ENCODE measurements at regions not wholly inside any gene's neighbourhood (a gene's known extent, or its start where the extent isn't known, plus 50 kb on each side); places are given as distances from the start of the nearest gene placed in this dataset.

DNA sequence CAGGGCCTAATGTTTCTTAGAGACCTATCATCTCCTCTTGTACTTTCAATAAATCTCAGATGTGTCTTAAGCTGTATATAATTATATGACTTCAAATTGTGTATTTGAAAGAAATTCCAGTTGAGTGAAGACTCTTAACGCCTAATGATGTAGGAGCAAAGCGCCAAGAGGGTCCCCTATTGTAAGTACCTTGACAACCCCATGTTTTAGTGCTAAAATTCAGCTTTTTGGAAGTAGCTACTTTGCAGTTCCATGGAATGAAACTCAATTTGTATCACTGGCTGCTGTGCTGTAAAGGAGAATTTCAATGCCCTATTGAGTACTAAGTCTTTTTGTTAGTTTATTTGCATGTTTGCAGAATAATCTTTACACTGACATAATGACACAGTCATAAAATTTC, 1826.6 kb upstream of the AGA start:
- no peak for DNase-seq (ENCODE audit: low read depth in 1 of 2, low spot score in 1 of 2)
- H3K27ac ChIP-seq (replicated peaks): no peak overlapping the region
- no peaks in the 10 kb centered on the region for H3K27me3 ChIP-seq (ENCODE audit: insufficient read depth, poor library complexity, severe bottlenecking)
- no peak overlapping the region for H3K4me3 ChIP-seq (replicated peaks; ENCODE audit: insufficient read depth, low read length)
- TF ChIP-seq GABPA (IDR thresholded peaks at IDR 0.05; ENCODE audit: low read depth) (no peak), CTCF (IDR thresholded peaks at IDR 0.05; ENCODE audit: insufficient read depth, low read length) (no peak), POLR2AphosphoS5 (IDR thresholded peaks at IDR 0.05; ENCODE audit: low read depth) (no peak), SPI1 (IDR thresholded peaks at IDR 0.05; ENCODE audit: borderline replicate concordance, low read depth) (no peak)
- TF ChIP-seq, protein P1, sequence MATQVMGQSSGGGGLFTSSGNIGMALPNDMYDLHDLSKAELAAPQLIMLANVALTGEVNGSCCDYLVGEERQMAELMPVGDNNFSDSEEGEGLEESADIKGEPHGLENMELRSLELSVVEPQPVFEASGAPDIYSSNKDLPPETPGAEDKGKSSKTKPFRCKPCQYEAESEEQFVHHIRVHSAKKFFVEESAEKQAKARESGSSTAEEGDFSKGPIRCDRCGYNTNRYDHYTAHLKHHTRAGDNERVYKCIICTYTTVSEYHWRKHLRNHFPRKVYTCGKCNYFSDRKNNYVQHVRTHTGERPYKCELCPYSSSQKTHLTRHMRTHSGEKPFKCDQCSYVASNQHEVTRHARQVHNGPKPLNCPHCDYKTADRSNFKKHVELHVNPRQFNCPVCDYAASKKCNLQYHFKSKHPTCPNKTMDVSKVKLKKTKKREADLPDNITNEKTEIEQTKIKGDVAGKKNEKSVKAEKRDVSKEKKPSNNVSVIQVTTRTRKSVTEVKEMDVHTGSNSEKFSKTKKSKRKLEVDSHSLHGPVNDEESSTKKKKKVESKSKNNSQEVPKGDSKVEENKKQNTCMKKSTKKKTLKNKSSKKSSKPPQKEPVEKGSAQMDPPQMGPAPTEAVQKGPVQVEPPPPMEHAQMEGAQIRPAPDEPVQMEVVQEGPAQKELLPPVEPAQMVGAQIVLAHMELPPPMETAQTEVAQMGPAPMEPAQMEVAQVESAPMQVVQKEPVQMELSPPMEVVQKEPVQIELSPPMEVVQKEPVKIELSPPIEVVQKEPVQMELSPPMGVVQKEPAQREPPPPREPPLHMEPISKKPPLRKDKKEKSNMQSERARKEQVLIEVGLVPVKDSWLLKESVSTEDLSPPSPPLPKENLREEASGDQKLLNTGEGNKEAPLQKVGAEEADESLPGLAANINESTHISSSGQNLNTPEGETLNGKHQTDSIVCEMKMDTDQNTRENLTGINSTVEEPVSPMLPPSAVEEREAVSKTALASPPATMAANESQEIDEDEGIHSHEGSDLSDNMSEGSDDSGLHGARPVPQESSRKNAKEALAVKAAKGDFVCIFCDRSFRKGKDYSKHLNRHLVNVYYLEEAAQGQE (IDR thresholded peaks at IDR 0.05; ENCODE audit: insufficient replicate concordance, low read depth): no peak

GRCh38 chr4:179272282-179272681, 1830.0 kb upstream of the AGA start:
- no peak overlapping the region for H3K27ac ChIP-seq (replicated peaks)

DNA sequence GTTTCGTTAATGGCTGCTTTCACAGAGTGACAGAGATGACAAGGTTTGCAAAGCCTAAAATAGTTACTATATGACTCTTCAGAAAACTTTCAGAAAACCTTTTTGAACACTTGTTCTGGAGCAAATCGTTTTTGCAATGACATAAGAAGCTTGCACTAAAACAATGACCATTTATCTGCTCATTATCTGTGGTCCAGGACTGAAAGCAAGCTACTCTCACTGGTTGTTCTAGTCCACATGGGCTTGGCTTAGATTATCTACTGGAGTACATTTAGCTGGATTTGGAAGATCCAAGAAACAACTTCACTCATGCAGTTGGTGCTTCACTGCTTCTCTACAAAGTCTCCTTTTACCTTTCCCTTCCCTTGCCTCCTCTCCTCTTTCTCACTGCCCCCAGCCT, 1836.4 kb upstream of the AGA start:
- no peak for DNase-seq (ENCODE audit: low read depth in 1 of 2, low spot score in 1 of 2)
- no peak overlapping the region for H3K27ac ChIP-seq (replicated peaks)
- H3K4me3 ChIP-seq (replicated peaks; ENCODE audit: insufficient read depth, low read length): no peak overlapping the region
- H3K27me3 ChIP-seq (ENCODE audit: insufficient read depth, poor library complexity, severe bottlenecking): no peaks in the 10 kb centered on the region
- no peak for TF ChIP-seq CTCF (IDR thresholded peaks at IDR 0.05; ENCODE audit: insufficient read depth, low read length)
- no peak for TF ChIP-seq POLR2AphosphoS5 (IDR thresholded peaks at IDR 0.05; ENCODE audit: low read depth)
- no peak for TF ChIP-seq SPI1 (IDR thresholded peaks at IDR 0.05; ENCODE audit: borderline replicate concordance, low read depth)
- TF ChIP-seq GABPA (IDR thresholded peaks at IDR 0.05; ENCODE audit: low read depth): no peak
- TF ChIP-seq, protein P1 (IDR thresholded peaks at IDR 0.05; ENCODE audit: insufficient replicate concordance, low read depth): no peak

More at GRCh38 chr4:179272282-179272681, 1830.0 kb upstream of the AGA start:
- TF ChIP-seq POLR2AphosphoS5 (IDR thresholded peaks at IDR 0.05; ENCODE audit: low read depth): no peak
- TF ChIP-seq, protein P1 (IDR thresholded peaks at IDR 0.05; ENCODE audit: insufficient replicate concordance, low read depth): no peak
- TF ChIP-seq CTCF (IDR thresholded peaks at IDR 0.05; ENCODE audit: insufficient read depth, low read length): no peak
- TF ChIP-seq SPI1 (IDR thresholded peaks at IDR 0.05; ENCODE audit: borderline replicate concordance, low read depth): no peak
- TF ChIP-seq GABPA (IDR thresholded peaks at IDR 0.05; ENCODE audit: low read depth): no peak
- Histone ChIP-seq H3K27me3 (ENCODE audit: insufficient read depth, poor library complexity, severe bottlenecking) (no peaks in the 10 kb centered on the region), H3K4me3 (replicated peaks; ENCODE audit: insufficient read depth, low read length) (no peak overlapping the region)
- DNase-seq (ENCODE audit: low read depth in 1 of 2, low spot score in 1 of 2): no peak

Measured in HL-60 (cell line).